ENCODE measurements at regions not wholly inside any gene's neighbourhood (a gene's known extent, or its start where the extent isn't known, plus 50 kb on each side); places are given as distances from the start of the nearest gene placed in this dataset.

DNA sequence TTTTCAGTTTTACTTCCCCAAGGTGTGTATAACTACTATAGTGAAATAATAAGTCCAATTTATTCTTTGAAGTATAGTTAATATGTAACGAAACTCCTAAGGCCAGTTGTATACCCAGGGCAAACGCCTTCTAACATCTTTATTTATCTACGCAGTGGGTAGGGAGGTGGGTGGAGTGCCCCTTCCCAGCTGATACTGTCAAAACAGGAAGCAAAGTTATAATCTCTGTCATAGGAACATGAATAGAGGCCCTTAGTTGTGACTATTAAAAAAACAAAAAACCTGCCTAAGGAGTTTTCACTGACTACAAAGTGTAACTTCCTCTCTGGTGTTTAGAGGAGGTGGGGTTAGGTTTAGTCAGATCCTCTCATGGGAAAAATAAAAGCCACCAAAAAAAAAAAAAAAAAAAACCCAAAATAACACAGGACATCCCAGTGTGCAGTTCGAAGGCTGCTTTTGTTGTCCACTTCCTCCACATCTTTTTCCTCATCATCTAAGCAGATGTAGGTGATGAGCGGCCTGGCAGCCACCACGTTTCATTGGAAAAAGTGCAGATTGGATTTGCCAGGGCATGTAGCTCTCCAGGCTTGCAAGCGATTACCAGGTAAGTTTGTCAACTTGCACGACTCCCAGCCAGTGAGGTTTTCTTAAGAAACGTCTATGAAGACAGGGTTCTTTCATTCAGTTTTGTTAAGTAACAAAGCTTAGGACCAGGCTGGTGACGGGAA, 58.7 kb downstream of the UTRN start (continued):
- TF ChIP-seq, protein P1, sequence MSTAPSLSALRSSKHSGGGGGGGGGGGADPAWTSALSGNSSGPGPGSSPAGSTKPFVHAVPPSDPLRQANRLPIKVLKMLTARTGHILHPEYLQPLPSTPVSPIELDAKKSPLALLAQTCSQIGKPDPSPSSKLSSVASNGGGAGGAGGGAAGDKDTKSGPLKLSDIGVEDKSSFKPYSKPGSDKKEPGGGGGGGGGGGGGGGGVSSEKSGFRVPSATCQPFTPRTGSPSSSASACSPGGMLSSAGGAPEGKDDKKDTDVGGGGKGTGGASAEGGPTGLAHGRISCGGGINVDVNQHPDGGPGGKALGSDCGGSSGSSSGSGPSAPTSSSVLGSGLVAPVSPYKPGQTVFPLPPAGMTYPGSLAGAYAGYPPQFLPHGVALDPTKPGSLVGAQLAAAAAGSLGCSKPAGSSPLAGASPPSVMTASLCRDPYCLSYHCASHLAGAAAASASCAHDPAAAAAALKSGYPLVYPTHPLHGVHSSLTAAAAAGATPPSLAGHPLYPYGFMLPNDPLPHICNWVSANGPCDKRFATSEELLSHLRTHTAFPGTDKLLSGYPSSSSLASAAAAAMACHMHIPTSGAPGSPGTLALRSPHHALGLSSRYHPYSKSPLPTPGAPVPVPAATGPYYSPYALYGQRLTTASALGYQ (CRISPR knock-in tag; IDR thresholded peaks at IDR 0.05) = peak; percentile 96
- TF ChIP-seq ZNF766 (CRISPR knock-in tag; IDR thresholded peaks at IDR 0.05; ENCODE audit: borderline replicate concordance) = 0 out of 2 replicates have a peak, but pooled peaks have one; percentile 57
- peak; percentile 99 for TF ChIP-seq SAP130 (CRISPR knock-in tag; IDR thresholded peaks at IDR 0.05; ENCODE audit: low read depth)
- no peak for TF ChIP-seq ZNF326 (CRISPR knock-in tag; IDR thresholded peaks at IDR 0.05; ENCODE audit: borderline replicate concordance)
- no peak for TF ChIP-seq ZNF484 (CRISPR knock-in tag; IDR thresholded peaks at IDR 0.05; ENCODE audit: borderline replicate concordance, low read depth)
- peak; percentile 61; the same call in 1 of the 2 replicates for TF ChIP-seq GATAD1 (CRISPR knock-in tag; IDR thresholded peaks at IDR 0.05)
- no peak for TF ChIP-seq ZBTB7A (CRISPR knock-in tag; IDR thresholded peaks at IDR 0.05)
- peak; percentile 92 for TF ChIP-seq HDAC2 (CRISPR knock-in tag; IDR thresholded peaks at IDR 0.05)
- no peak; the same call in 1 of the 2 replicates for TF ChIP-seq THAP7 (CRISPR knock-in tag; IDR thresholded peaks at IDR 0.05)
- TF ChIP-seq ASH2L (IDR thresholded peaks at IDR 0.05; ENCODE audit: insufficient read length, low read depth, low read length) = peak; percentile 76
- no peak for TF ChIP-seq RORA (CRISPR knock-in tag; IDR thresholded peaks at IDR 0.05)
- TF ChIP-seq PHF8 (CRISPR knock-in tag; IDR thresholded peaks at IDR 0.05) = peak; percentile 21; the same call in 1 of the 2 replicates
- peak; percentile 92 for TF ChIP-seq CREM (IDR thresholded peaks at IDR 0.05)
- no peak for TF ChIP-seq CREM (CRISPR knock-in tag; IDR thresholded peaks at IDR 0.05)
- peak; percentile 86; the same call in 1 of the 2 replicates for TF ChIP-seq NCOR1 (IDR thresholded peaks at IDR 0.05; ENCODE audit: borderline replicate concordance, low read length)
- TF ChIP-seq, protein P2, sequence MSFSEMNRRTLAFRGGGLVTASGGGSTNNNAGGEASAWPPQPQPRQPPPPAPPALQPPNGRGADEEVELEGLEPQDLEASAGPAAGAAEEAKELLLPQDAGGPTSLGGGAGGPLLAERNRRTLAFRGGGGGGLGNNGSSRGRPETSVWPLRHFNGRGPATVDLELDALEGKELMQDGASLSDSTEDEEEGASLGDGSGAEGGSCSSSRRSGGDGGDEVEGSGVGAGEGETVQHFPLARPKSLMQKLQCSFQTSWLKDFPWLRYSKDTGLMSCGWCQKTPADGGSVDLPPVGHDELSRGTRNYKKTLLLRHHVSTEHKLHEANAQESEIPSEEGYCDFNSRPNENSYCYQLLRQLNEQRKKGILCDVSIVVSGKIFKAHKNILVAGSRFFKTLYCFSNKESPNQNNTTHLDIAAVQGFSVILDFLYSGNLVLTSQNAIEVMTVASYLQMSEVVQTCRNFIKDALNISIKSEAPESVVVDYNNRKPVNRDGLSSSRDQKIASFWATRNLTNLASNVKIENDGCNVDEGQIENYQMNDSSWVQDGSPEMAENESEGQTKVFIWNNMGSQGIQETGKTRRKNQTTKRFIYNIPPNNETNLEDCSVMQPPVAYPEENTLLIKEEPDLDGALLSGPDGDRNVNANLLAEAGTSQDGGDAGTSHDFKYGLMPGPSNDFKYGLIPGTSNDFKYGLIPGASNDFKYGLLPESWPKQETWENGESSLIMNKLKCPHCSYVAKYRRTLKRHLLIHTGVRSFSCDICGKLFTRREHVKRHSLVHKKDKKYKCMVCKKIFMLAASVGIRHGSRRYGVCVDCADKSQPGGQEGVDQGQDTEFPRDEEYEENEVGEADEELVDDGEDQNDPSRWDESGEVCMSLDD (CRISPR knock-in tag; IDR thresholded peaks at IDR 0.05; ENCODE audit: borderline replicate concordance) = no peak
- TF ChIP-seq, protein P3, sequence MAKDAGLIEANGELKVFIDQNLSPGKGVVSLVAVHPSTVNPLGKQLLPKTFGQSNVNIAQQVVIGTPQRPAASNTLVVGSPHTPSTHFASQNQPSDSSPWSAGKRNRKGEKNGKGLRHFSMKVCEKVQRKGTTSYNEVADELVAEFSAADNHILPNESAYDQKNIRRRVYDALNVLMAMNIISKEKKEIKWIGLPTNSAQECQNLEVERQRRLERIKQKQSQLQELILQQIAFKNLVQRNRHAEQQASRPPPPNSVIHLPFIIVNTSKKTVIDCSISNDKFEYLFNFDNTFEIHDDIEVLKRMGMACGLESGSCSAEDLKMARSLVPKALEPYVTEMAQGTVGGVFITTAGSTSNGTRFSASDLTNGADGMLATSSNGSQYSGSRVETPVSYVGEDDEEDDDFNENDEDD (CRISPR knock-in tag; IDR thresholded peaks at IDR 0.05; ENCODE audit: borderline replicate concordance) = no peak
- no peak for TF ChIP-seq HES4 (CRISPR knock-in tag; IDR thresholded peaks at IDR 0.05; ENCODE audit: borderline replicate concordance)
- no peak for TF ChIP-seq SRY (CRISPR knock-in tag; IDR thresholded peaks at IDR 0.05)
- peak; percentile 53; the same call in 1 of the 2 replicates for TF ChIP-seq STAT5B (CRISPR knock-in tag; IDR thresholded peaks at IDR 0.05)
- no peak for TF ChIP-seq IRF1 (CRISPR knock-in tag; IDR thresholded peaks at IDR 0.05; ENCODE audit: low read depth)
- no peak for TF ChIP-seq ZNF17 (CRISPR knock-in tag; IDR thresholded peaks at IDR 0.05)
- TF ChIP-seq KAT8 (CRISPR knock-in tag; IDR thresholded peaks at IDR 0.05) = peak; percentile 86

Data from HepG2 (cell line).